ENCODE measurements at regions not wholly inside any gene's neighbourhood (a gene's known extent, or its start where the extent isn't known, plus 50 kb on each side); places are given as distances from the start of the nearest gene placed in this dataset.

DNA sequence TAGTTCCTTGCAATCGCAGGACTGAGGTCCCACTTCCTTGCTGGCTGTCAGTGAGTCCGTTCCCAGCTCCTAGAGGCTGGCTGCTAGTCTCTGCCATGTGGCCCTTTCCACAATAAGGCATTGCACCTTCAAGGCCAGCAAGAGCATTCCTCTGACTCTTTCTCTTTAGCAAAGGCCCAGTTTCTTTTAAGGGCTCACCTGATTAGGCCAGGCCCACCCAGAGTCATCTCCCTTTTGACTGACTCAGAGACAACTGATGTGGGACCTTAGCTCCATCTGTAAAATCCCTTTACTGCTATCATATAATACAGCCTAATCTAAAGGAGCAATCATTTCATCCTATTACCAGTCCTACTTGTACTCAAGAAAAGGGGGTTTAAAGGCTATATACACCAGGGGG is 278.2 kb downstream of the SLC4A3 start:
- DNase-seq: no peak

DNA sequence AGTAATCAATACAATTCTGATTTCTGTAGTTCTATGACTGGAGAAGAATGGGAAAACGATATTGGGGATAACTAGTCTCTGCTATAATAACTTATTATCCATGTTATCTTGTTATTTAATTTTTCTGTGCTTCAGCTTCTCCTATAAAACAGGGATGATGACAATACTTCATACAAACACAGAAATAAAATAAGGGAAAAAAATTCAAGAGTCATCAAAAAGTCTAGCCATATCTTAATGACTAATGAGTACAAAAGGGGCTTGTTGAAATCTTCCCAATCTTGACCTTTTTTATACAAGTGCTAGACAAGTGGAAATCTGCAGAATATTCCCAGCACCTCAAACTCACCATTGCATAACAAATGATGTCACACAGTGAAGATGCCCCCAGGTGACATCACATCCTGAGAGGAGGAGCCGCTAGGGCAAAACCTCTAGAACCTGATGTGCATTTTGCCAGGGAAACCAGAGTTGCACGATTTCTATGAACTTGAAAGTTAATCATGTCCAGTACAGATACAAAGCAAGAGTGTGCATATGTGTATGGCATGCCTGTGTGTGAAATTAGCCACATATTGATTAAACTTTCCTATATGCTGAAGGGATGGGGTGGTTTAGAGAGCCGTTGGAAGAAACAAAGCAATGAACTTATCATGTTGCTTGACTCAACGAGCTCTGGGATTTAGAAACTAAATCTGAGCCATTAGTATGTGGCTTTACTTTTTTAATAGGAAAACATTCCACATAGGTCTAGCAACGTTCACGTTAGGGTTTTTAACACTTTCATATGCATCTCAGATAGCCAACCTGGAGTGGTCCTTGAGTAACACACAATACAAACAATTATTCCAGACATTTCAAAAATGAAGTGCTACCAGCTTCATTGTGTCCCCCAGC is 278.9 kb downstream of the SLC4A3 start:
- no peak for DNase-seq

- no peak for DNase-seq
Observed at GRCh38 chr2:219907011-219907365, 279.6 kb downstream of the SLC4A3 start.

DNA sequence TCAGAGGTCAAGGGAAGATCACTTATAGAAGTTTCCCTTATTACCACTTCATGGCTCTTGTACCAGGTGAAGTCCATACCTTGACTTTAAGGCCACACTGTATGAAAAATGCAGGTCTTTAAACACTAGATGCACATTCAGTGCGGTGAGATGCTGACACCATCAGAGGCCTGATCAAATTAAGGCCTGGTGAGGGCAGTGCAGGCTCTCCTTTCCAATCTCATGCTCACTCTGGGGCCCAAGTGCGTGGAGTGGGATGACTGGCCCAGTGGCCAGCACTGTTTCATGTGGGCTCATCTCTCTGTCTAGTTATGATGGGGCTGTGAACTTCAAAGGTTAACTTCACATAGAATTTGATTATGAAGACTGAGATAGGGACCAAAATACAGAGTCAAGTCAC is 281.1 kb downstream of the SLC4A3 start:
- DNase-seq: no peak

DNA sequence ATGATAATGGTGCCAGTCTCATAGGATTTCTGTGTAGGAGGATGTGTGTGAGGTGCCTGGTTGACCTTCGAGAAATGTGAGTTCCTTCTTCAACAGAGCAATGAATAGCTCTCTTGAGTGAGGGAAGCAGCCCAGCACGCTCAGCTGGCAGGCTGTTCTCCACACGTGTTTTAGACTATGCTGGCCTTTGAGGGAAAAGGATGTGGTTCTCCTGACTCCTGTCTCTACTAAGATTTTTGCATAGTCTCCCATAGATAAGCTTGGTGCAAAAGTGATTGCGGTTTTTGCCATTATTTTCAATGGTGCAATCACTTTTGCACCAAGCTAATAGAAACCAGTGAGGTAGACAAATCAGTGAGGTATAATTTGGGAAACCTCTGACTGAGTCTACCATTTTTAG is 284.1 kb downstream of the SLC4A3 start:
- no peak for DNase-seq

- DNase-seq: no peak
Observed at GRCh38 chr2:219912491-219912921, 285.1 kb downstream of the SLC4A3 start.

DNA sequence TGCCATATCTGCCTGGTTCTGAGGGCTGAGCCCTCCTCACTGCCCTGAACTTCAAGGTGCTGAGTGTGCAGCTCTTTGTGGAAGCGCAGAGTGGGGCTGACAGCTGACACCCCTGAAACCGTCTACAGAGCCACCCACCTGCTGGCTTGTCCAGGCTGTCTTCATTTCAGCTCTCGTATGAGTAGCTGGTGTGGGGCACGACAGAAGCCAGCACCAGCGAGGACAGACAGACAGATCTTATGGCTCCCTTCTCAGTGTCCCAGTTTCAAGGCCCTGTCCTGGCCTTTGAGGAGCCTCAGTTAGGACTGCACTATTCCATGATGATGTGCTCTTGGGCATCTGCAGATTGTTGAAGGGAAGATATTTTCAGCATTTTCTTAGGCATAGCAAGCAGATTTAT is 287.1 kb downstream of the SLC4A3 start:
- no peak for DNase-seq

DNA sequence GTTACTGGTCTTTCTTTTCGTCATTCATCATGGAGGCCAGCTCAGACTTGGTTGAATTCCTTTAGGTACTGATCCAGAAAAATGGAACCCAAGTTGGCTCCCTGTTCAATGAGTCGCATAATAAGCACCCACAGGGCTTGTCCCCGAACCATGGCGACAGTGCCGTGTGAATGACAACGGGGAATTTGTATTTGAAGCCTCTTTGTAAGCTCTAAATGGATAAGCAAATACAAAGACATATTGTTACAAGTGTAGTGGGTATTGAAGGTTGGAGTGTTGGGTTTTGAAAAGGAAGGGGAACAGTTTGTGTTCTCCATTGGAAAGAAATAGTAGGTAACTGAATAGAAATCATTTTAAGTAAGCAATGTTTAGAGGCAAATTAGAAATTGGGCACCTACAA is 288.9 kb downstream of the SLC4A3 start:
- DNase-seq: no peak

DNA sequence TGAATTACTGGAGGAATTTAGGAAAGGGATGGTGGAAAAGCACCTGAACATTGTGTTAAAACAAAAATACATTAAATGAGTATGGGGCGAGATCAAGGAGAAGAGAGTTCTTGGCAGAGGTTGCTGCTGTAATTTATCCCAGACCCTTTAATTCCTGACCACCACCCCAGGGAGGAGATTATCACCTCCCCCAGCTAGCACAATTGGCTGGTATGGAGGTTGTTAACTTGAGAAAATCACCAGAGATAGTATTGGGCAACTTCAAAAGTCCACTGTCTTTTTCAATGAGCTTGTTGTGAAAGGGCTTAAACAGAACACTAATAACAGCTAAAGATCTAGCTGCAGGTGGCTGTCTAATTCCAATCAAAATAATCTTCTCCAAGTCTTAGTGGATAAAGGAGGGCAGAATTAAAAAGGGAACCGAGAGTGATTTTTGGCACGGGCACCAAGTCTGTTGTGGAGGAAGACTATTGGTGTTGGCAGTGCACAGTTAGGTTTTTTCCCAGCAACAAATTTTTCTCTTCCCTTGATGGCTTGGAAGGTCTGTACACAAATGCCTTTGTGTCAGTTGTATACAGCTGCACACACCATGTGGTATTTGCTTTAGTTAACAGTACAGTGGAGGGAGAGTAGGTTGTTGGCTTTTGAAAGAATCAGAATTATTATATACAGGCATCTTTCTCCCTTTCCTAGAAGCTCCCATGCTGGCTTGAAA is 289.5 kb downstream of the SLC4A3 start:
- DNase-seq: no peak

DNA sequence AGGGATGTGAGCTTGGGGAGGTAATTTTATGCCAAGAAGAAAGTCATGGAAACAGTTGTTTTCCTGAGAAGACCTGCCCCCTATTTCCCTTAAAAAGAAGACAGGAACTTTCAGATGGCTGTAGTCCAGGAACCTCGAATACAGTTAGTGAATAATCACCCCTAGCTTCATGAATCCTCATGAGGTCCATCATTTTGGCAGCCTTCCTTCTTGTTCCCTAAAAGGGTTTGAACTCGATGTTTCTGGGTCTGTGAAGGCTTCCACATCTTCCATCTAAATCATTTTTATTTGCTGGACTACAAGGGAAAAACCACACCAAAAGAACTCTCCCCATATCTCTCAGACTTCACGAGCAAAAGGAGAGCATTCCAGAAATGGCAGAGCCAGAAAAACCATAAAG is 290.8 kb downstream of the SLC4A3 start:
- no peak for DNase-seq

DNA sequence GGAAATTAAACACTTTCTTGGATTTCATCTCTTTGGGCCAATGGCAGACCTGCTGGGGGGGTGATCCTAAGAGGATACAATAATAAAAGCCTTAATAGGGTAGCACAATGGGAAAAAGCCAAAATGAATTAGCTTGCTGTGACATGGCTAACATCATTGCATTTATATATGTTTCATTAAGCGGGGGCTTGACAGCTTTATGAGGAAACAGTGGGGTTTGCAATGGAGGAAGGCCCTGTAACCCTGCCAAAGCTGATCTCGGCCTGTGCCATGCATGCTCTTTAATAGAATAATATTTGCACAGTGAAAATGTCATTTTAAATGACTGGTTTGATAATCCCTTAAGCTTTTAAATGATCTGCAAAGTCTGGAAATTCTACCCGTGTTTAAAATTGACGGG is 291.5 kb downstream of the SLC4A3 start:
- DNase-seq: no peak

GRCh38 chr2:219919506-219919905 is 292.1 kb downstream of the SLC4A3 start:
- no peak for DNase-seq

DNA sequence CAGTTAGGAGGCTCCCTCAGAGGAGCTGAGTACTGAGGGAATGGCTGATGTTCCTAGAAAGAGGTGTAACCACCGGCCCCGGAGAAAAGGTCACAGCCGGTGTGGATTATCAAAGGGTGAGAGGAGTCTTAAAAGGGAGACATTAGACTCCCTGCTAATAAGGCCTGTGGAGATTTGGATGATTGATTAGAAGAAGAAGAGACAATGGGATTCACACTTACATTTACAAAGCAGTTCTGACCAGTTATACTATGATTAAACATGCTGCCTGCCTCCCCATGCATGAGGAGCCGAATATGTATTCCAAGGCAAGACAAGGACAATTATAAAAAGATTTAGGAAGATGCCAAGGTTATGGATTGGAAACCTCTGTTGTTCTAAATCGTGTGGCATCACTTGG is 302.4 kb downstream of the SLC4A3 start:
- no peak for DNase-seq

DNA sequence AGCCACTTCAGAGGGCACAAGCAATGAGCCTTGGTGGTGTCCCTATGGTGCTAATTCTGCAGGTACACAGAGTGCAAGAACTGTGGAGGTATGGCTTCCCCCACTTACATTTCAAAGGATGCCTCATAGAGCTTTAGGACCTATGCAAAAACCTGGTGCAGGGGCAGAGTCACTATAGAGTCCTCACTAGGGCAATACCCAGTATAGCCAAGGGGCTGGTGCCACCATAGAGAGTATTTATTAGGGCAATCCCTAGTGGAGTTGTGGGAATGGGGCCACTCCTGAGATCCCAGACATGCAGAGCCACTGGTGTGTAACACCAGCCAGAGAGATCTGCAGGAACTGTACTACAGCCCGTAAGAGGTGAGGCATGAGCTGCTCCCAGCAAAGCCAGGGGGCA is 312.2 kb downstream of the SLC4A3 start:
- DNase-seq: no peak

- no peak for DNase-seq
Observed at GRCh38 chr2:219944866-219945265, 317.4 kb downstream of the SLC4A3 start.

DNA sequence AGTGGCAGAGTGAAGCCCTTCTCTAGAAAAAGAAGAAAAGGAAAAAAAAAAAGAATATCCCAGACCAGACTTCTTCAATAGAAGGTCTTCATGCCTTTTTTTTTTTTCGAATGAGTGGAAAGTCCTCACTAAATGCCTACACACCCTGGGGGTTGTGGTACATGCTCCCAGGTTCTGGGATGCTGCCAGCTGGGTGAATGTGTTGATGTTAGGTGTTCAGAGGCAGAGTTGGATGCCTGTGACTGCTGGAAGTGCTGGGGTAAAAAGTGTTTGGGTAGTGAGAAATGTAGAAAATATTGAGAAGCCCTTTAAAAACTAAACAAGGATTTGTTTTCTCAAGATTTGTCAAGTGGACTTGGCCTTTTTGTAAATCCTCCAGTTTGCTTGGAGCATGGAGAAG is 318.6 kb downstream of the SLC4A3 start:
- no peak for DNase-seq

- DNase-seq: no peak
Observed at GRCh38 chr2:219946529-219946928, 319.1 kb downstream of the SLC4A3 start.

DNA sequence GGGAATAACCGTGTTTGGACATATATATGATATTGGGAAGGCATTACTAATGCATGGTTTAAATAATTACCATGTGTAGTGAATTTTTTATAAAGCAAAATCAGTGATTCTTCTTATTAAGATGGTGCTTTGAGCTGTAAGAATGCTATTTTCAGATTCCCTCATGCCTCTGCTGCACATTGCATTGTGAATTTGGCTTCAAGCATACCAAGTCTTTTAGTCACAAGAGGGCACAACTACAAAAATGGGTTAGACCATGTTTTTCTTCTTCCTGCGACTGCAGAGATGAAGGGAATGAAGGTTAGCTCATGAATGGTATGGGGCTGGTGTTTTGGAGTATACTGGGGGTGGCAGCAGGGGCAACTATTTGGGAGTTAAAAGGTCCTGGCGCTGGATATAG is 320.1 kb downstream of the SLC4A3 start:
- DNase-seq: no peak

GRCh38 chr2:219949053-219949452 is 321.6 kb downstream of the SLC4A3 start:
- no peak for DNase-seq

GRCh38 chr2:219951099-219951498 is 323.7 kb downstream of the SLC4A3 start:
- DNase-seq: no peak

- no peak for DNase-seq
Observed at GRCh38 chr2:219954331-219954730, 326.9 kb downstream of the SLC4A3 start.

DNA sequence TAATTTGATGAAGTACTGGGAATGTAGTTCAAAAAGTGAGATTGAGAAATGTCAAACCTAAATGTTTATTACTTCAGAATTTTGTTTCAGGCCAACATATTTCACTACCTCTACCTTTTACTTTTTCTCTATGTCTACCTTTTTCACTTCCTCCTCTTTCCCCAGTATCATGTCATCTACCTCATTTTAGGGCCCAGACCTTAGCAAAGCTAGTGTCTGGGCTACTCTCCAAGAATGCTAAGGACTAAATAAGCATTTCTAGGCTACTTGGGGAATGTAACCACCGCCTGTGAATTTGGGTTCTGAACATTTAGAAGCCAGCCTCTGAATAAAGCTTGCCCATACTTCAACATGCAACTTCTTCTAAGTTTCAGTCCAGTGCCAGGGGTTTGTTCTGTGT is 330.4 kb downstream of the SLC4A3 start:
- no peak for DNase-seq

- no peak for DNase-seq
Observed at GRCh38 chr2:219958941-219959340, 331.5 kb downstream of the SLC4A3 start.

DNA sequence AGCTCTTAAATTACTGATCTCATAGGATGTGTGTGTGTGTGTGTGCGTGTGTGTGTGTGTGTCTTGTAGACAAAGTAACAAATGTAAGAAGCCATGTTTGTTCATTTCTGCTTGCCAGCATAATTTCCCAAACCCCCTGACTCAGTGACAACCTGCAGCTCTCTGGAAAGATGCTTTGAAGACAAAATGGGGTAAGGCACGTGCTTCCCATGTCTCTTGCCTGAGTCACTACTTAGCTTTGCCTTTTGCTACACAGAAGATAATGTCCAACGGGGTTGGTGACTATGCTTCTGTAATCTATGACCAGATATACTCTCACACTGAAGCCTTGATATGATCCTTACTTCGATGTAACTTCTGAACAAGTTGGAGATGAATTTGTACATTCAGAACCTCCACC is 332.0 kb downstream of the SLC4A3 start:
- DNase-seq: no peak
